GM10266 (cell line): ENCODE measurements at regions not wholly inside any gene's neighbourhood (a gene's known extent, or its start where the extent isn't known, plus 50 kb on each side); places are given as distances from the start of the nearest gene placed in this dataset.

Source experiments
- DNase-seq: peaks from one replicate; pipeline ENCODE4 v3.0.0; 2012; ENCODE audit errors: extremely low spot score
- TF ChIP-seq, protein P1 (sequence below): IDR thresholded peaks from 2 replicates; pipeline ENCODE4 v1.5.1; 2012; ENCODE audit warnings: mild to moderate bottlenecking, low read depth; ENCODE audit not compliant: control insufficient read depth, insufficient read depth; ENCODE audit errors: missing control alignments

DNA sequence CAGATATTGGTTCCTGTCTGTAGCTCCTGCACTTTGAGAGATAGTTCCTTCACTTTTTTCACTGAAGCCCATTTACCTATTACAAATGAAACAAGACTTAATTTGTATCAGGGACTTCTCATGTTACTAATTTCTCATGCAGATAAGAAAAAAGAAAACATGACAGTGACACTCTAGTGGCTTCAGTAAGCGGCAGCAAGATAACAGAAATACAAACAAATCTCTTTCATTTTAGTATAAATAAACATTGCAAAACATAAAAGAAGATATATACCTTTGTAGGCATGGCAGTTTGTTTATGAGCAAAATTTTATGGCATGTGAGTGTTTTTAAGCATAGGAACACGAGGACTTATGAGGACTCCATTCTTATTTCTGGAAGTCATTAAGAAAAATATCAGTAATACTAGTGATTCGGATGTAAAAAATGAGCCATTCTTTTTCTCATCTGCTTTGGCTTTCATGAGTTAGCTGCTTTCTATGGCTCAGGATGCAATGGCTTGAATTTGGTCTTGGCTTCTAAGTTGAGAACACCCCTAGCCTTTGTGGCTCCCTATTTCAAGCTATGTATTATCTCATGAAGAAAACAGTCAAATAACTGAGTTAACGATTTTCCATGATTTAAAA, 310.1 kb upstream of the RGS6 start:
- no peak for DNase-seq
- TF ChIP-seq, protein P1, sequence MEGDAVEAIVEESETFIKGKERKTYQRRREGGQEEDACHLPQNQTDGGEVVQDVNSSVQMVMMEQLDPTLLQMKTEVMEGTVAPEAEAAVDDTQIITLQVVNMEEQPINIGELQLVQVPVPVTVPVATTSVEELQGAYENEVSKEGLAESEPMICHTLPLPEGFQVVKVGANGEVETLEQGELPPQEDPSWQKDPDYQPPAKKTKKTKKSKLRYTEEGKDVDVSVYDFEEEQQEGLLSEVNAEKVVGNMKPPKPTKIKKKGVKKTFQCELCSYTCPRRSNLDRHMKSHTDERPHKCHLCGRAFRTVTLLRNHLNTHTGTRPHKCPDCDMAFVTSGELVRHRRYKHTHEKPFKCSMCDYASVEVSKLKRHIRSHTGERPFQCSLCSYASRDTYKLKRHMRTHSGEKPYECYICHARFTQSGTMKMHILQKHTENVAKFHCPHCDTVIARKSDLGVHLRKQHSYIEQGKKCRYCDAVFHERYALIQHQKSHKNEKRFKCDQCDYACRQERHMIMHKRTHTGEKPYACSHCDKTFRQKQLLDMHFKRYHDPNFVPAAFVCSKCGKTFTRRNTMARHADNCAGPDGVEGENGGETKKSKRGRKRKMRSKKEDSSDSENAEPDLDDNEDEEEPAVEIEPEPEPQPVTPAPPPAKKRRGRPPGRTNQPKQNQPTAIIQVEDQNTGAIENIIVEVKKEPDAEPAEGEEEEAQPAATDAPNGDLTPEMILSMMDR: no peak

DNA sequence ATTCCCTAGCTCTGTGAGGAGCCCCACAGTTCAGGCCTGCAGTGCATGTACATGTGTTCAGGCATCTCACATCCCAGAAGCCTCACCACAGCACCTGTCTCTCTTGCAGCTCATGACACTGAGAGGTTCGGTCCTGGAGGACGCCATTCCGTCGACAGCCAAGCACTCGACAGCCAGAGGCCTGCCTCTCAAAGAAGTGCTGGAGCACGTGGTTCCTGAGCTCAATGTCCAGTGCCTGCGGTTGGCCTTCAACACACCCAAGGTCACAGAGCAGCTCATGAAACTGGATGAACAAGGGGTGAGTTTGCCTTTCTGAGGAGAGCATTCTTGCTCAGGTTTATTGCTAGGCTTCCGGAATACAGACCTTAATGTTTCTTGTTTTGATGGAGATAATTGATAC, 308.3 kb upstream of the RGS6 start:
- TF ChIP-seq, protein P1: no peak
- no peak for DNase-seq

DNA sequence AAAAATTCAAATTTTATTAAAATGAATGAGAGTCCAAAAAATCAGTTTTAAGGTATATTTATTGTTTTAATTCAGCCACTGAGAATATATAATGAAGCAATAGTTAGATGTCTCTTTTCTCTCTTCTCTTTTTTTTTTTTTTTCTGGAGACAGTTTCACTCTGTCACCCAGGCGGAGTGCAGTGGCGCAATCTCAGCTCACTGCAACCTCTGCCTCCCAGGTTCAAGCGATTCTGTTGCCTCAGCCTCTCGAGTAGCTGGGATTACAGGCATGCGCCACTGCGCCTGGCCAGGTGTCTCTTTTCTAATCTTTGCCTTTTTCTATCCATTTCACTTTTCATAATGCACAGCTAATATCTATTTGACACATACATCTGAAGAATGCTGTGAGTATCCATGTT, 307.1 kb upstream of the RGS6 start:
- TF ChIP-seq, protein P1: no peak
- DNase-seq: no peak

GRCh38 chr14:71625891-71626701, 306.1 kb upstream of the RGS6 start:
- DNase-seq: no peak
- TF ChIP-seq, protein P1: no peak

DNA sequence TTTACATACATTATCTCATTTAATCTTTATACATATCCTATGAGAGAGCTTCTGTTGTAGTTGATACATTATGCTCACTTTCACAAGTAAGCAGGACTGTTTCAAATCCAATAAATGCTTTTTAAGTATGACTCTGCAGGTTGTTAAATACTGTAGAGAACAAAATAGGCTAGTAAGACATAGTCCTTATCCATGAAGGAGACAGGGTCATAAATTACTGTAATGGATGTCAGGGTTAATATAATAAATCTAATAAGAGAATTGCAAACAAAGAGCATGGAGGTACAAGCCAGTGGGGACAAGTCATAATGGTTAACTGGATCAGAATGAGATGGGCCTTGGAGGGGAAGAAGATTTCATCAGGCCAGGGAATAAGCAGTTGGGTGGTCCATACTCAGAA, 303.8 kb upstream of the RGS6 start:
- TF ChIP-seq, protein P1: no peak
- DNase-seq: no peak

- no peak for DNase-seq
- TF ChIP-seq, protein P1: no peak
Observed at GRCh38 chr14:71629250-71629649, 303.0 kb upstream of the RGS6 start.
